CD4-positive, alpha-beta T cell treated with Interleukin-12 subunit alpha and Interleukin-12 subunit beta, for 1 hour (primary cell): ENCODE measurements at regions not wholly inside any gene's neighbourhood (a gene's known extent, or its start where the extent isn't known, plus 50 kb on each side); places are given as distances from the start of the nearest gene placed in this dataset.
"Not testable (repeated sequence)": the region's sequence is repeated elsewhere in the genome, so short reads cannot be mapped to it uniquely, and the experiment has no call there.

Experiments
- DNase-seq: peaks from one replicate; pipeline ENCODE4 v3.0.0-alpha.2; 2020

GRCh38 chr1:194858811-194859480 is 1672.5 kb upstream of the B3GALT2 start:
- not testable (repeated sequence) for DNase-seq

DNA sequence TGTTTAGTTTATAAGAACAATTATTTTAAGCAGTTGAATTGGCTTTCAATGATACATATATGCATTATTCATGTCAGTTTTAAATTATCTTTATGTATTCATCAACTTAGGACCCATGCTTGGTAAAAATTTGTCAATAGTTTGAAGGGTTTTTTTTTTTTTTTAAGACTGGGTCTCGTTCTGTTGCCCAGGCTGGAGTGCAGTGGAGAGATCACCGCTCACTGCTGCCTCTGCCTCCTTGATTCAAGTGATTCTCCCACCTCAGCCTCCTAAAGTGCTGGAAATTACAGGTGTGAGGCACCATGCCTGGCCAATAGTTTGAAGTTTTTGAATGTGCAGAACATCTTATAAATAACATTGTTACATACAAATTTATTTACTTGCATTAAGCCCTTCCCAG is 1671.0 kb upstream of the B3GALT2 start:
- DNase-seq, result no peak

- DNase-seq, result no peak
These were observed 1662.4 kb upstream of the B3GALT2 start for GRCh38 chr1:194848846-194849245.

DNA sequence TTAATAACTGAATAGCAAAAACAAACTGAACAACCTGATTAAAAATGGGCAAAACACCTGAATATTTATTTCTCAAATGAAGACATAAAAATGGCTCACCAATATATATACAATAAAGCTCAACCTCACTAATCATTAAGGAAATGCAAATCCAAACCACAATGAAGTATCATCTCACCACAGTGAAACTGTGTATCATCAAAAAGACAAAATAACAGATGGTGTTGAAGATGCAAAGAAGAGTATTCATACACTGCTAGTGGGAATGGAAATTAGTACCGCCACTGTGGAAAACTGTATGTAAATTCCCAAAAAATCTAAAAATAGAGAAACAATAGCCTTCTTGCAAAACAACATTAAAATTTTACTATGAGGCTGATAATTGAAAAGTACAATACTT is 1660.1 kb upstream of the B3GALT2 start:
- no peak for DNase-seq

DNA sequence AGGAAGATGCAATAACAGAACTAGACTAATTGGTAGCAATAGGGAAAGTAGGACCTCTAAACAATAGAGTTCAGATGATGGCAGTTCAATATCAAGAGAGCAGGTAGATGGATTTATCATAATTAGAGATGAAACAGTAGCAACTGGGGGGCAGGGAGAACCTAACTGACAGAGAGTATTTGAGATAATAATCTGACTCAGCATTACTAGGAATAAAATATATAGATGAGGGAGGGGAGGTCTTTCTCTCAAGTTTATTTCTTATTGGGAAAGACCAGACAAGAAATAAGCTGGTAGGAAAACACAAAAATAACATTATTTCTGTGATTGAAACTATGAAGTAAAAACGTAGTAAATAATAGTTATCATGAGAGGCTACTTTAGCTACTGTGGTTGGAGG is 1656.7 kb upstream of the B3GALT2 start:
- no peak for DNase-seq

DNA sequence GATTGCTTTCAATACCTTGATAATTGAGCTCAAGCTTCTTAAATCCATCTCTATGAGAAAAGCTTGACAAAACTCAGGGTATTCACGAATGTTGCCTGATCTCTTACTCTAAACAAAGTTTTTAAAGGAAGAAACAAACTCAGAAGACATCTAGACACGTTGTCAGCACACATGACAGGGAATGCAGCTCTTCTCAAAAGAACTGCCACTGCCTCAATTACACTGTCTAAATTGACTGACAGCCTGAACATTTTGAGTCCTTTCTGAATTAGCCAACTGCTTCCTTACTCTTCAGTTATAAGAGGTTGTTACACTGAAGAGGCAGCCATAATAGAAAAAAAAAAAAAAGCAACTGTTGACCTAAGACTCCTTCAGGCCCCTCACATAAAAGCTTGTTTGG is 1646.7 kb upstream of the B3GALT2 start:
- DNase-seq, result no peak

DNA sequence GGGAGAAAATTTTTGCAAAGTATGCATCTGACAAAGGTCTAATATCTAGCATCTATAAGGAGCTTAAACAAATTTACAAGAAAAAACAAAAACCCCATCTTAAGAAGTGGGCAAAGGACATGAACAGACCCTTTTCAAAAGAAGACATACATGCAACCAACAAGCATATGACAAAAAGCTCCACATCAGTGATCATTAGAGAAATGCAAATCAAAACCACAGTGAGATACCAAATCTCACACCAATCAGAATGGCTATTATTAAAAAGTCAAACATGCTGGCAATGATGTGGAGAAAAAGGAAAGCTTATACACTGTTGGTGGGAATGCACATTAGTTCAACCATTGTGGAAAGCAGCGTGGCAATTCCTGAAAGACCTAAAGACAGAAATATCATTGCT is 1645.2 kb upstream of the B3GALT2 start:
- not testable (repeated sequence) for DNase-seq

- DNase-seq, result no peak
These were observed 1644.0 kb upstream of the B3GALT2 start for GRCh38 chr1:194830387-194830786.

GRCh38 chr1:194829492-194829891 is 1643.1 kb upstream of the B3GALT2 start:
- no peak for DNase-seq

- DNase-seq, result no peak
These were observed 1639.0 kb upstream of the B3GALT2 start for GRCh38 chr1:194825382-194825781.

- no peak for DNase-seq
These were observed 1634.7 kb upstream of the B3GALT2 start for GRCh38 chr1:194821091-194821490.

DNA sequence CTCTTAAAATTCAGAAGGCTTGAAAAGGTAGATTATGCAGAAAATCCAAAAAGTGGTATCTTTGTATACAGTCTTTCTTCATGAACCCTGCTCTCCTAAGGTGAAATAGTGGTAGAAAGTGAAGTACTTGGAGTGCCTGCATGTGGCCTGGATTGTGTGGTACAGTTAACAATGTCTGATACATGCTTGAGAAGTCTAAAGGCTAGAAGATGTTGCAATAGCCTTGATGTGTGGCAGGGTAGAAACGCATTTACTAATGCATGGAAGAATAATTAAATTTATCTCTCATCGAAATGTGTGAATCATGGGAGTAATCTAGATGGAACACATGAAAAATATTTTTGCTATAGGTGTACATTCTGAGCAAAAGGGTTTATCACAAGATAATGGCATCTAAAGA is 1632.3 kb upstream of the B3GALT2 start:
- DNase-seq, result no peak

GRCh38 chr1:194816859-194817258 is 1630.4 kb upstream of the B3GALT2 start:
- DNase-seq, result no peak

DNA sequence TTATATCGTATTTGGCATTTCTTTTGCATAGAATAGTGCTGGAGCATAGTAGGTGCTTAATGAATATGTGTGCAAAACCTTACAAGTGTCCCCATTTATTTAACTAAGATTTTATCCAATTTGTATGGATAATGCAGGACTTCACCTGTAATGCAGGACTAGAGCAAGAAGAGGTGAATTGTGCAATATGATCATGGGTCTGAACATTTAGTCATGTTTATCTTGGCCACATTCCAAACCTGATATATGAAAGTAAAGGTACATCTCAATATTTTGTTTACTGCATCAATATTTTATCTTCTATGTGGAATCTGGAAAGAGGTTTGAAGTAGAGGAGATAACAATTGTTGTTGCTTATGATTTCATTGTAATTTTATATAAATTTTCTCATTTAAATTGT is 1626.7 kb upstream of the B3GALT2 start:
- DNase-seq, result no peak

DNA sequence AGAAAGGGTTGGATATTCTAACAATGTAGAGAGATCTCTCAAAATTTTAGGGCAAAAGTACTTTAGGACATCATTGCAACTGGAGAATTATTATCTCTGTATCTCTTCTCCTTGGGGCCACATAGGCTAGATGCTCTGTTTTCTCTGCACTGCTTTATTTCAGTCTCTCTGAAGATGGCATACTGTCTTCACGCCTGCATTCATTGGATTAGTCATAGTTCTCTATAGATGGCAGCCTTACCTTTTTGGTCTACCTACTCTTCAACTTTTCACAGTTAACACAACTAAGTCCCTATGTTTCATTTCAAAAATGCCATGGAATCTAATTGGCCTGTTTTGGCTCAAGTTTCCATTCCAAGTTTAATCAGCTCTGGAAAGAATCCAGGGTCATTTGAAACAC is 1623.3 kb upstream of the B3GALT2 start:
- DNase-seq, result no peak

DNA sequence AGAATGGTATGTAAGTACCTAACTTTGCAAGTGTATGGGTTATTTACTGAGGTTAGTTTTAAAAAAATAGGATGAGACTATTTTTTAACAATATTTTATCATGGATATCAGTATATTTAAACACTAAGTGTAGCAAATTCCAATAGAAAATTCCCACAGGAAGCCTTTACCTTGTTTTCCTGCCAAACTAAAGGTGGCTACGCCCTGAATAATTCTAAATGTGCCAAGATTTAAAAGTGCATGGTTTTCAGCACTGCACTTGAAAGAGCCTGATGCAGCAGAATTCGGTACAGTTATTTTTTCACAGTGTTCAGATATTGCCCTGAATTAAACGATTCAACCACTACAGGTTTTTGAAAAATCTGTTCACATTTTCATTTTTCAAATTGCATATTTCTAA is 1622.8 kb upstream of the B3GALT2 start:
- DNase-seq, result no peak

- no peak for DNase-seq
These were observed 1621.3 kb upstream of the B3GALT2 start for GRCh38 chr1:194807530-194808220.

DNA sequence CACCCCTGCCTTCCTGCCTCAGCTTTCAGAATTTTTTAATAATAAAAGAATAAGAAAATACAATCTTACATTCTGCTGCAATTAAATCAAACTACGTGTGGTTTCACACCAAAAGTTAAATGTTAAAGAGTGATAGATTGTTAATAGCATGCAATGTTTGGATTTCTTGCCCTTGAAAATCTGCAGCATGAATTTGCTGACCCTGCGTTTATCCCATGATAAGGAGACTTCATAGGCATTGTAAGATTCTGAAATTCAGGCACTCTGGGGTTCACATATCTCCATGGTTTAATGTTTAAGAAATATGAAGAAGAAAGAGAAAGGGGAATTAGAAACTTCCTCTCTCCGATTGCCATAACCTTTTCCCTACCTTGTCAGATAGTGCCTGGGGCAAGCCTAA is 1616.2 kb upstream of the B3GALT2 start:
- no peak for DNase-seq

DNA sequence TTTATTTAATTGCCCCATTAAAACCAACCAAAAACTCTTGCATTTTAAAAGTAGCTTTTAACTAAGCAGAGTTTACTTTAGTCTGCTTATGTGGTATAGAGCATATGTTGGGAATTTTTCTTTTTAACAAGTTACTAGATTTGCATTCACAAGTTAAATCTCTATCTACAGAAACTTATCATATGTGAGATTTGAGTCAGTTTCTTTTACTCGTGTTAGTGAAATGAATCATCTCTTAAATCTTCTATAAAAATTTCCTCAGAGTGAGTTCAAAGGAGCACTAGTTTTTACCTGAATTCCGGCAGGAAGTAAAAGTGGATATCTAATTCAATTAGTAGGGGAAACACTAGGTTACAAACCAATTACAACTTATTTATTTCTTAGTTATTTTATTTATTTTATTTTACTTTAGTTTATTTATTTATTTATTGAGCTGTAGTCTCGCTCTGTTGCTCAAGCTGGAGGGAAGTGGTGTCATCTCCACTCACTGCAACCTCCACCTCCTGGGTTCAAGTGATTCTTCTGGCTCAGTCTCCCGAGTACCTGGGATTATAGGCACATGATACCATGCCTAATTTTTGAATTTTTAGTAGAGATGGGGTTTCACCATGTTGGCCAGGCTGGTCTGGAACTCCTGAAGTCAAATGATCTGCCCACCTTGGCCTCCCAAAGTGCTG is 1609.6 kb upstream of the B3GALT2 start:
- no peak for DNase-seq

- no peak for DNase-seq
These were observed 1600.6 kb upstream of the B3GALT2 start for GRCh38 chr1:194787001-194787400.

GRCh38 chr1:194786027-194786426 is 1599.6 kb upstream of the B3GALT2 start:
- DNase-seq, result no peak

- DNase-seq, result no peak
These were observed 1590.2 kb upstream of the B3GALT2 start for GRCh38 chr1:194776657-194777056.

DNA sequence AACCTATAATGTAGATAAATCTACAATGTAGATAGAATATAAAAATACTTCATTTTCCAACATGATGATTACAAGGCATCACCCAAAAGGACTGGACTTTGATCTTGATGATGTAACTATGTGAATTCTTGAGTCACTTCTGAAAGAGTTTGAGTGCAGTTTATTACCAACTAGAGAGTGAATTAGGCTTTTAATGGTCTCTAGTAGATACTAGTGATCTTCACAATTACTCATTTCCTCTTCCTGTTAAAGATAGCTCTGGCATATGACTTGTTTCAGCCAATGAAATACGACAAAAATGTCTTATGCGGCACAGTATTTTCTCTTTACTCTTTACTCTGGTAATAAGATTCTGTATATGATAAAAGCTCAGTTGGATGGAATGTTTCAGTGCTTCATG is 1588.1 kb upstream of the B3GALT2 start:
- no peak for DNase-seq

- DNase-seq, result no peak
These were observed 1569.0 kb upstream of the B3GALT2 start for GRCh38 chr1:194755241-194755994.
